ENCODE measurements at regions not wholly inside any gene's neighbourhood (a gene's known extent, or its start where the extent isn't known, plus 50 kb on each side); places are given as distances from the start of the nearest gene placed in this dataset.
"Not testable (repeated sequence)": the region's sequence is repeated elsewhere in the genome, so short reads cannot be mapped to it uniquely, and the experiment has no call there.

- Histone ChIP-seq H3K27ac (no peak overlapping the region), H3K27me3 (no peaks in the 10 kb centered on the region), H3K4me1 (ENCODE audit: insufficient read depth) (no peaks in the 10 kb centered on the region), H3K4me3 (no peak overlapping the region), H3K9me3 (no peaks in the 10 kb centered on the region), H3K36me3 (no peaks in the 10 kb centered on the region)
- DNase-seq, result no peak
- no peak for TF ChIP-seq POLR2A (IDR thresholded peaks at IDR 0.05)
- TF ChIP-seq CTCF (IDR thresholded peaks at IDR 0.05), result no peak
- TF ChIP-seq EP300 (IDR thresholded peaks at IDR 0.05), result no peak
- intact Hi-C loops (cut with DNase I), result no loop called here
- 48 to 54% (median 53%) methylated on average over 2 of the region's 2 CpGs for WGBS, 3 donors
These were observed 1628.6 kb downstream of the CDH8 start for GRCh38 chr16:60407606-60408005.

- no peaks in the 10 kb centered on the region for H3K36me3 ChIP-seq
- 10 to 19% (median 14%) methylated on average over 4 of the region's 4 CpGs for WGBS, 3 donors
- no peak overlapping the region for H3K4me3 ChIP-seq
- H3K27me3 ChIP-seq, result no peaks in the 10 kb centered on the region
- intact Hi-C loops (cut with DNase I), result no loop called here
- H3K4me1 ChIP-seq (ENCODE audit: insufficient read depth), result no peaks in the 10 kb centered on the region
- H3K27ac ChIP-seq, result peak overlapping the region in 1 of 2 donors; percentile 31
- H3K9me3 ChIP-seq, result no peaks in the 10 kb centered on the region
- DNase-seq, result no peak
- TF ChIP-seq CTCF (IDR thresholded peaks at IDR 0.05) (no peak), EP300 (IDR thresholded peaks at IDR 0.05) (no peak), POLR2A (IDR thresholded peaks at IDR 0.05) (no peak)
These were observed 1629.2 kb downstream of the CDH8 start for GRCh38 chr16:60407034-60407433.

- 9 to 13% (median 9%) methylated on average over 2 of the region's 2 CpGs for WGBS, 3 donors
- H3K4me1 ChIP-seq (ENCODE audit: insufficient read depth), result no peaks in the 10 kb centered on the region
- no peaks in the 10 kb centered on the region for H3K27me3 ChIP-seq
- no peak overlapping the region for H3K4me3 ChIP-seq
- H3K27ac ChIP-seq, result no peak overlapping the region
- TF ChIP-seq CTCF (IDR thresholded peaks at IDR 0.05) (no peak), POLR2A (IDR thresholded peaks at IDR 0.05) (no peak), EP300 (IDR thresholded peaks at IDR 0.05) (no peak)
- H3K9me3 ChIP-seq, result no peaks in the 10 kb centered on the region
- no peaks in the 10 kb centered on the region for H3K36me3 ChIP-seq
- DNase-seq, result no peak
- intact Hi-C loops (cut with DNase I), result no loop called here
These were observed 1631.0 kb downstream of the CDH8 start for GRCh38 chr16:60405286-60405685.

- Histone ChIP-seq H3K36me3 (no peaks in the 10 kb centered on the region), H3K9me3 (no peaks in the 10 kb centered on the region), H3K4me1 (ENCODE audit: insufficient read depth) (no peaks in the 10 kb centered on the region), H3K27me3 (no peaks in the 10 kb centered on the region), H3K4me3 (no peak overlapping the region), H3K27ac (no peak overlapping the region)
- WGBS, 3 donors, result 70 to 74% (median 71%) methylated on average over 3 of the region's 3 CpGs
- intact Hi-C loops (cut with DNase I), result no loop called here
- TF ChIP-seq EP300 (IDR thresholded peaks at IDR 0.05) (no peak), CTCF (IDR thresholded peaks at IDR 0.05) (no peak), POLR2A (IDR thresholded peaks at IDR 0.05) (no peak)
- no peak for DNase-seq
These were observed 1631.8 kb downstream of the CDH8 start for GRCh38 chr16:60404401-60404800.

GRCh38 chr16:60402941-60403340 is 1633.3 kb downstream of the CDH8 start:
- WGBS, 3 donors, result 82 to 96% (median 89%) methylated on average over 9 of the region's 9 CpGs
- H3K36me3 ChIP-seq; H3K27ac ChIP-seq; H3K9me3 ChIP-seq; H3K4me1 ChIP-seq (ENCODE audit: insufficient read depth); DNase-seq; H3K27me3 ChIP-seq; H3K4me3 ChIP-seq; intact Hi-C loops (cut with DNase I): not testable (repeated sequence)

Data from ovary (tissue), 7 donors.